Bronchial epithelial cell (primary cell): ENCODE measurements at regions not wholly inside any gene's neighbourhood (a gene's known extent, or its start where the extent isn't known, plus 50 kb on each side); places are given as distances from the start of the nearest gene placed in this dataset.

ENCODE experiments used
- DNase-seq: peaks from one replicate; pipeline ENCODE4 v3.0.0-alpha.2; 2010; ENCODE audit warnings: low read depth
- FAIRE-seq: peaks from 2 replicates; lab custom pipeline; 2011; peaks lifted over from hg19 to GRCh38; lab: Jason Lieb, UNC
- H3K27me3 ChIP-seq: 2 replicates; pipeline ENCODE4 v1.5.1; 2011; ENCODE audit warnings: low read length; ENCODE audit not compliant: control insufficient read depth, insufficient read depth
- H3K36me3 ChIP-seq: 2 replicates; pipeline ENCODE4 v1.5.1; 2011; ENCODE audit warnings: low read length; ENCODE audit not compliant: control insufficient read depth, insufficient read depth
- H3K4me3 ChIP-seq: 2 replicates; pipeline ENCODE4 v1.5.1; 2011; ENCODE audit warnings: mild to moderate bottlenecking, low read depth, low read length, control low read depth
- TF ChIP-seq, protein P1 (sequence below): IDR thresholded peaks from 2 replicates; pipeline ENCODE4 v1.5.1; 2011; ENCODE audit warnings: mild to moderate bottlenecking, moderate library complexity, low read length, control low read depth, inconsistent platforms; ENCODE audit not compliant: insufficient read depth, severe bottlenecking

DNA sequence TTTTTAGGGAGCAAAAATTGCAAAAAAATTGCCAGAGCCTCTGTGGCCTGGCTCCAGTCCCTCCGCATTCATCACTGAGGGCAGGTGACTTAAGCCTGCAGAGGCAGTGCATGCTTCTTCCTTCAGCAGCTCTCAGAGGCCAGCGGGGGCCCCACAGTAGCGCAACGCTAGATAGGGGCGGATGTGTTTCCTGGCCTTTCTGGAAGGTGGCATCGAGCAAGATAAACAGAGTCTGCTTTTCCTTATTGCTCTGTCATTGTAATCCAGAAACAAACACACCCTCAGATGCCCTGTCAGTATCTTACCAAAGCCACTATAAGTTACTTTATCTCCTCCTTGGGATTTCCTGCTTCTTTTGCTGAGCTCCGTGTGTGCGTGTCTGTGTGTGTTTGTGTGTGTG lies 75.5 kb upstream of the IRX6 start:
- no peaks in the 10 kb centered on the region for H3K27me3 ChIP-seq
- FAIRE-seq, result no peak
- TF ChIP-seq, protein P1, sequence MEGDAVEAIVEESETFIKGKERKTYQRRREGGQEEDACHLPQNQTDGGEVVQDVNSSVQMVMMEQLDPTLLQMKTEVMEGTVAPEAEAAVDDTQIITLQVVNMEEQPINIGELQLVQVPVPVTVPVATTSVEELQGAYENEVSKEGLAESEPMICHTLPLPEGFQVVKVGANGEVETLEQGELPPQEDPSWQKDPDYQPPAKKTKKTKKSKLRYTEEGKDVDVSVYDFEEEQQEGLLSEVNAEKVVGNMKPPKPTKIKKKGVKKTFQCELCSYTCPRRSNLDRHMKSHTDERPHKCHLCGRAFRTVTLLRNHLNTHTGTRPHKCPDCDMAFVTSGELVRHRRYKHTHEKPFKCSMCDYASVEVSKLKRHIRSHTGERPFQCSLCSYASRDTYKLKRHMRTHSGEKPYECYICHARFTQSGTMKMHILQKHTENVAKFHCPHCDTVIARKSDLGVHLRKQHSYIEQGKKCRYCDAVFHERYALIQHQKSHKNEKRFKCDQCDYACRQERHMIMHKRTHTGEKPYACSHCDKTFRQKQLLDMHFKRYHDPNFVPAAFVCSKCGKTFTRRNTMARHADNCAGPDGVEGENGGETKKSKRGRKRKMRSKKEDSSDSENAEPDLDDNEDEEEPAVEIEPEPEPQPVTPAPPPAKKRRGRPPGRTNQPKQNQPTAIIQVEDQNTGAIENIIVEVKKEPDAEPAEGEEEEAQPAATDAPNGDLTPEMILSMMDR, result no peak
- no peak for DNase-seq
- H3K36me3 ChIP-seq, result no peaks in the 10 kb centered on the region
- no peak overlapping the region for H3K4me3 ChIP-seq

DNA sequence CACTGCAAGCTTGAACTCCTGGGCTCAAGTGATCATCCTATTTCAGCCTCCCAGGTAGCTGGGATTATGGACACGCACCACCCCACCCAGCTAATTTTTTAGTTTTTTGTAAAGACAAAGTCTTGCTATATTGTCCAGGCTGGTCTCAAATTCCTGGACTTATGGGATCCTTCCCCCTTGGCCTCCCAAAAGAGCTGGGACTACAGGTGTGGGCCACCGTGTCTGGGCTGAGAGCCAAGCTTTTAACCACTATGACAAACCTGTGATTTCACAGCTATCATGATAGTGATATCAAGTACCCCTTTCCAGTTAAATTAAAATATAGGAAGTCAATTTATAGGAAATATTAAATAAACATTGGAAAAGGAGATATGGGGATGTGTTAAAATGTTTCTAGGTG lies 74.6 kb upstream of the IRX6 start:
- no peak for FAIRE-seq
- Histone ChIP-seq H3K4me3 (no peak overlapping the region), H3K27me3 (no peaks in the 10 kb centered on the region), H3K36me3 (no peaks in the 10 kb centered on the region)
- DNase-seq, result no peak
- TF ChIP-seq, protein P1, result no peak

DNA sequence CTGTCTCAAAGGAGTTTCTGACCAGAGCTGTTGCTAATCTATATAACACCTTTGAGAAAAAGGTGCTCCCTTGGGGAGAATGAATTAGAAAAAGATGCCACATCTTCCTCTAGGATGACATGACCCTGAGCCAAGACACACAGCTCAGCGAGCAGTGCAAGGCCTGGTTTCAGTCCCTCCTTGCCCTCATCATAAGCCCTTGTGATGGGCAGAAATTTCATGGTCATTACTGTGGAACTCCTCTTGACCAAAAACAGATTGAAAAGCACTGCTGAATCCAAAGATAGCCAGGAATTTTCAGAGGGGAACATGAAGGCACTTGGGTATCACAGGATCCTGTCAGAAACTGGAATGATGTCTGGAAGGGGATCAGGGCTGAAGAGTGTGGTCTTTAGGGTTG lies 74.1 kb upstream of the IRX6 start:
- TF ChIP-seq, protein P1, result no peak
- FAIRE-seq (no peak), DNase-seq (no peak)
- H3K27me3 ChIP-seq, result no peaks in the 10 kb centered on the region
- H3K36me3 ChIP-seq, result no peaks in the 10 kb centered on the region
- no peak overlapping the region for H3K4me3 ChIP-seq

DNA sequence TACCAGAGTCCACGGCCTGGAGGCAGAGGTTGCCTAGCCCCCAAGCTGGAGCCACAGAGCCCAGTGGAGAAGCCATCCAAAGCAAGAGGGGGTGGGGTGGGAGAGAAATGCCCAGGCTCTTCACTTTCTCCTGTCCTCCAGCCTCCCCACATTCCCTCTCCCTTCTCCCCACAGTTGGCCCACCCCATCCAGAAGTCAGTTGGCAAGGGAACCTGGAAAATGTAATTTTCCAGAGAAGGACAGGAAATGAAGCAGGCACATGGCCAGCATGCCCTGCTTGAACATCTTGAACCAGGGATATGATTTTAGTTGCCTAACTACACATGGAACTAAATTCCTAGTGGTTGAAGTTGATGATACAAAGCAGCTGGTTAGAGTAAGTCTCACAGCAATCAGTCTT lies 73.3 kb upstream of the IRX6 start:
- Histone ChIP-seq H3K4me3 (no peak overlapping the region), H3K27me3 (no peaks in the 10 kb centered on the region), H3K36me3 (no peaks in the 10 kb centered on the region)
- DNase-seq (no peak), FAIRE-seq (peak; percentile 13)
- TF ChIP-seq, protein P1, result no peak

DNA sequence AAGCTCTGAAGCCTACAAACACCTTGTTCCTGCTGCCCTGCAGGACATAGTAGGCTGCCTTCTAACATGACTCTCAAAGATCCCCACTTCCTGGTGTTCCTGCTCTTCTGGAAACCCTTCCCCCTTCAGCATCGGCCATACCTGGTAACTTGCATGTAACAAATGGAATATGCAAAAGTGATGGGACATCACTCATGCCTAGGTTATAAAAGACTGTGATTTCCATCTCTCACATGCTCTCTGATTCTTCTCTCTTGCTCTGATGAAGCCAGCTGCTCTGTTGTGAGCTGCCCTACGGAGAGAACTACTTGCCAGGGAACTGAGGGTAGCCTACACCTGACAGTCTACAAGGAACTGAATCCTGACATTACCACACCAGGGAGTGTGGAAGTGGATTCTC lies 72.9 kb upstream of the IRX6 start:
- Histone ChIP-seq H3K4me3 (no peak overlapping the region), H3K27me3 (no peaks in the 10 kb centered on the region), H3K36me3 (no peaks in the 10 kb centered on the region)
- TF ChIP-seq, protein P1, result no peak
- FAIRE-seq (no peak), DNase-seq (no peak)

DNA sequence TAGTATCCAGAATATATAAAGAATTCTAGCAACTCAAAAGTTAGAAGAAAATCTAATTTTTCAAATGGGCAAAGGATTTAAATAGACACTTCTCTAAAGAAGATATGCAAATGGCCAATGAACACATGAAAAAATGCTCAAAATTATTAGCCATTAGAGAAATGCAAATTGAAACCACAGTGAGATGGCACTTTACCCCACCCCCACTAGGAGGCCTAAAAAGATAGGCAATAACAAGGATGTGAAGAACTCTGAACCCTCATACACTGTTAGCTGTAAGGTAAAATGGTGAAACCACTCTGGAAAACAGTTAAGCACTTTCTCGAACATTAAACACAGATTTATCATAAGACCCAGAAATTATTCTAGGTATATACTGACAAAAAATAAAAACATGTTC lies 71.4 kb upstream of the IRX6 start:
- FAIRE-seq (no peak), DNase-seq (no peak)
- H3K36me3 ChIP-seq, result no peaks in the 10 kb centered on the region
- TF ChIP-seq, protein P1, result no peak
- H3K4me3 ChIP-seq, result no peak overlapping the region
- no peaks in the 10 kb centered on the region for H3K27me3 ChIP-seq
